22Rv1 (cell line): ENCODE measurements at regions not wholly inside any gene's neighbourhood (a gene's known extent, or its start where the extent isn't known, plus 50 kb on each side); places are given as distances from the start of the nearest gene placed in this dataset.

Experiments
- CTCF ChIP-seq: fragments of 450-650 bp; IDR thresholded peaks from 2 replicates; pipeline ENCODE4 v1.5.1; 2017; ENCODE audit warnings: mild to moderate bottlenecking
- ZFX ChIP-seq: fragments of 450-650 bp; IDR thresholded peaks from 2 replicates; pipeline ENCODE4 v1.6.1; 2017; ENCODE audit warnings: antibody characterized with exemption, borderline replicate concordance

DNA sequence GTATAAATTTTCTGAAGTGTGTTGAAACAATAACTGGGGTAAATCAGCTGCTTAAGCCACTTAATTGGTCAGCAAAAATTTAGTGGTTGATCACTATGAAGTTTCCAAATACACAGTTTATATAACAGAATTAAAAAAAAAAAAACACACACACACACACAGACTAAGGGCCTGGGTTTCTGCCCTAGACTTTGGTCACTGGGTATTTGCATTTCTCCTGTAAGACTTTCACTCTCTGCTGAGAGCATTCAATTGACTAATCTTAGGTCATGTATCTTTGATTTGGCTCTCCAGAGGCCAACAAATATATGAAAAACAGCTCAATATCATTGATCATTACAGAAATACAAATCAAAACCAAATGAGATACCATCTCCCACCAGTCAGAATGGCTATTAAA is 214.3 kb downstream of the KCNA4 start:
- TF ChIP-seq CTCF (no peak), ZFX (no peak)
